ENCODE measurements at regions not wholly inside any gene's neighbourhood (a gene's known extent, or its start where the extent isn't known, plus 50 kb on each side); places are given as distances from the start of the nearest gene placed in this dataset.

- no peak for TF ChIP-seq CTCF (IDR thresholded peaks at IDR 0.05)
- peak overlapping the region in 1 of 2 experiments; percentile 89 for H3K4me3 ChIP-seq (ENCODE audit: low read depth in 1 of 2, low read length in 1 of 2)
- H3K27ac ChIP-seq = no peak overlapping the region
- H3K27me3 ChIP-seq = no peaks in the 10 kb centered on the region
- H3K4me1 ChIP-seq (ENCODE audit: control insufficient read depth in 1 of 2, insufficient read depth in 1 of 2, low read depth in 1 of 2, low read length in 1 of 2) = peaks cover 20 to 26% of the 10 kb centered on the region in 2 experiments
- H3K9me3 ChIP-seq = no peaks in the 10 kb centered on the region
- no peaks in the 10 kb centered on the region for H3K36me3 ChIP-seq
These were observed 119.9 kb downstream of the HFE start for GRCh38 chr6:26206868-26207801.

GRCh38 chr6:26211963-26212362 lies 124.7 kb downstream of the HFE start:
- Histone ChIP-seq H3K9me3 (peaks cover 13% of the 10 kb centered on the region), H3K4me3 (ENCODE audit: low read depth in 1 of 2, low read length in 1 of 2) (no peak overlapping the region), H3K4me1 (ENCODE audit: control insufficient read depth in 1 of 2, insufficient read depth in 1 of 2, low read depth in 1 of 2, low read length in 1 of 2) (peaks cover 19% of the 10 kb centered on the region in 2 experiments), H3K36me3 (no peaks in the 10 kb centered on the region), H3K27ac (no peak overlapping the region), H3K27me3 (no peaks in the 10 kb centered on the region)
- no peak for TF ChIP-seq CTCF (IDR thresholded peaks at IDR 0.05)

- no peak overlapping the region for H3K27ac ChIP-seq
- no peak overlapping the region for H3K4me3 ChIP-seq (ENCODE audit: low read depth in 1 of 2, low read length in 1 of 2)
- no peaks in the 10 kb centered on the region for H3K36me3 ChIP-seq
- peaks cover 31 to 32% of the 10 kb centered on the region in 2 experiments for H3K4me1 ChIP-seq (ENCODE audit: control insufficient read depth in 1 of 2, insufficient read depth in 1 of 2, low read depth in 1 of 2, low read length in 1 of 2)
- no peak for TF ChIP-seq CTCF (IDR thresholded peaks at IDR 0.05)
- H3K27me3 ChIP-seq = no peaks in the 10 kb centered on the region
- peaks cover 13% of the 10 kb centered on the region for H3K9me3 ChIP-seq
These were observed 126.3 kb downstream of the HFE start for GRCh38 chr6:26213334-26214075.

GRCh38 chr6:26214803-26215584 lies 127.8 kb downstream of the HFE start:
- H3K9me3 ChIP-seq = peaks cover 13% of the 10 kb centered on the region
- no peaks in the 10 kb centered on the region for H3K27me3 ChIP-seq
- H3K27ac ChIP-seq = peak overlapping the region; percentile 81
- no peaks in the 10 kb centered on the region for H3K36me3 ChIP-seq
- H3K4me1 ChIP-seq (ENCODE audit: control insufficient read depth in 1 of 2, insufficient read depth in 1 of 2, low read depth in 1 of 2, low read length in 1 of 2) = peaks cover 31 to 32% of the 10 kb centered on the region in 2 experiments
- H3K4me3 ChIP-seq (ENCODE audit: low read depth in 1 of 2, low read length in 1 of 2) = peak overlapping the region; percentile 68 to 71
- no peak for TF ChIP-seq CTCF (IDR thresholded peaks at IDR 0.05)

Measured in neutrophil (primary cell).